ENCODE measurements at regions not wholly inside any gene's neighbourhood (a gene's known extent, or its start where the extent isn't known, plus 50 kb on each side); places are given as distances from the start of the nearest gene placed in this dataset.

DNA sequence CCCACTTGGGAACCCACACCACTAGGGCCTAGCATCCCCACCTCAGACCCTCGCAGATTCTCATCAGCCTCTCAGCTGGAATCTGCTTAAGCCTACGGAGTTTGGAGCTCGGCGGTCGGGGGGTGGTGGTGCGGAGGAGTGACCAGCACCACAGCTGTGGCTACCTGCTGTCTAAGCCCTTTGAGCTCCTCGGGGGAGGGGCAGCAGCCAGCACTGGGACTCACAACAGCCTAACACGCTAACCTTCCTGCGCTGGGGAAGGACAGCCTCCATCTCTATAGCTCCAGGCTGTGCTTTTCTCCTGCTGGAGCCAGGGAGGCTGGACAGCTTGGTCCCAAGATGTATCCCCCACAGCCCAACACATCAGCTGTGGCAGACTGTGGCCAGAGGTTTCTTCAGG, 281.5 kb downstream of the USP46 start:
- no peak overlapping the region for H3K27ac ChIP-seq
- no peak for ATAC-seq
- FAIRE-seq, result no peak
- no peak overlapping the region for H3K4me2 ChIP-seq
- DNase-seq (ENCODE audit: low read depth in 1 of 2, low spot score in 1 of 2), result no peak
- no peaks in the 10 kb centered on the region for H3K9me3 ChIP-seq
- no peaks in the 10 kb centered on the region for H3K4me1 ChIP-seq
- no CpG with 5 or more reads among the region's 9 CpGs for WGBS (ENCODE audit: missing lambda C conversion rate)
- no peak for TF ChIP-seq HOXB13 (CRISPR knock-in tag; IDR thresholded peaks at IDR 0.05; ENCODE audit: low read depth)
- ChIA-PET POLR2A (no interaction called here), CTCF (interaction anchor here (0.8 to 3.0 kb wide), 3 partner anchors 288 to 1856 kb away, joined by 3 to 15 read pairs (median 3); no protein-coding TSS in a partner anchor)
- no peak overlapping the region for H3K4me3 ChIP-seq

DNA sequence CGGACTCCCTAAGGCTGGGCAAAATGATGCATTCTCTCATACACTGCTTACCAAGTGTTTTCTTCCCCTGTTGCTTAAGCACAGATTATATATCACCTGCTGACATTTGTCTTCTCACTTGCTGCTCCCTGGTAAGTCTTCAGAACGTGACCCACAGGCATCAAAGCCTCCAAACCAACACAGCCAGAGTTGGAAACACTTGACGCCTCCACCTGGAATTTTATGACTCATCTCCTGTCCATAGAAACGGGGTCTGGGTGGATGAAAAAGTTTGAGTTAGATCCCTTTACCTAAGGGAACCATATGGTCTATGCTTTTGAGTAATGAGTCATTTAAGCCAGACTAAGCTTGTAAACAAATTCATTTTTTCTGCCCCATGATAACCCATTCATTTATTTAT, 251.6 kb downstream of the USP46 start:
- Histone ChIP-seq H3K4me3 (no peak overlapping the region), H3K9me3 (no peaks in the 10 kb centered on the region), H3K4me2 (no peak overlapping the region), H3K27ac (no peak overlapping the region), H3K4me1 (no peaks in the 10 kb centered on the region)
- no peak for DNase-seq (ENCODE audit: low read depth in 1 of 2, low spot score in 1 of 2)
- ChIA-PET CTCF (no interaction called here), POLR2A (no interaction called here)
- TF ChIP-seq NPAS2 (CRISPR knock-in tag; IDR thresholded peaks at IDR 0.05; ENCODE audit: borderline replicate concordance), result no peak
- TF ChIP-seq BHLHE40 (IDR thresholded peaks at IDR 0.05; ENCODE audit: low read depth, low read length), result no peak
- no peak for TF ChIP-seq SREBF2 (IDR thresholded peaks at IDR 0.05)
- TF ChIP-seq HOXA7 (CRISPR knock-in tag; IDR thresholded peaks at IDR 0.05), result no peak
- no peak for TF ChIP-seq TFCP2L1 (CRISPR knock-in tag; IDR thresholded peaks at IDR 0.05)
- TF ChIP-seq E2F6 (IDR thresholded peaks at IDR 0.05; ENCODE audit: borderline replicate concordance, low read depth), result no peak
- TF ChIP-seq MYC (IDR thresholded peaks at IDR 0.05; ENCODE audit: borderline replicate concordance, low read length), result no peak
- no peak for TF ChIP-seq FOXS1 (CRISPR knock-in tag; IDR thresholded peaks at IDR 0.05)
- TF ChIP-seq SMC3 (IDR thresholded peaks at IDR 0.05), result no peak
- TF ChIP-seq ESRRA (IDR thresholded peaks at IDR 0.05; ENCODE audit: borderline replicate concordance, low read length), result no peak
- no peak for TF ChIP-seq MAX (IDR thresholded peaks at IDR 0.05)
- no peak for TF ChIP-seq RFX5 (IDR thresholded peaks at IDR 0.05)
- no peak for TF ChIP-seq EHMT2 (IDR thresholded peaks at IDR 0.05; ENCODE audit: low read depth)
- TF ChIP-seq CEBPB (IDR thresholded peaks at IDR 0.05), result no peak
- TF ChIP-seq NFE2L2 (conservative IDR thresholded peaks at IDR 0.05; ENCODE audit: low read length), result no peak
- TF ChIP-seq ELK1 (IDR thresholded peaks at IDR 0.05; ENCODE audit: low read depth, low read length), result no peak
- TF ChIP-seq ZSCAN20 (CRISPR knock-in tag; IDR thresholded peaks at IDR 0.05), result no peak
- no peak for TF ChIP-seq JUNB (IDR thresholded peaks at IDR 0.05)
- no peak for TF ChIP-seq REST (IDR thresholded peaks at IDR 0.05)
- no peak for TF ChIP-seq HES2 (IDR thresholded peaks at IDR 0.05)
- FAIRE-seq, result no peak
- no peak for ATAC-seq
- 10% methylated on average over 4 of the region's 4 CpGs for WGBS (ENCODE audit: missing lambda C conversion rate)
